H1 (cell line): ENCODE measurements at regions not wholly inside any gene's neighbourhood (a gene's known extent, or its start where the extent isn't known, plus 50 kb on each side); places are given as distances from the start of the nearest gene placed in this dataset.
"Not testable (repeated sequence)": the region's sequence is repeated elsewhere in the genome, so short reads cannot be mapped to it uniquely, and the experiment has no call there.

Experiments
- CTCF ChIA-PET: fragments of 300-600 bp; sonication (Branson Sonifier 250); formaldehyde crosslinking; loops from one replicate; lab custom pipeline; 2021; ENCODE audit not compliant: partially characterized antibody; lab: Charles Lee
- POLR2A ChIA-PET: fragments of 300-600 bp; sonication (Branson Sonifier 250); formaldehyde crosslinking; loops from one replicate; lab custom pipeline; 2021; ENCODE audit warnings: inconsistent platforms; ENCODE audit not compliant: partially characterized antibody; lab: Charles Lee
- DNase-seq, 2 experiments: peaks; one replicate each; pipeline versions ENCODE4 v3.0.0 to v3.0.0-alpha.2; 2010 to 2022; ENCODE audit warnings: low spot score in 2 of 2, low read depth in 1 of 2, mixed read lengths in 1 of 2
- FAIRE-seq: peaks from 2 replicates; lab custom pipeline; 2011; peaks lifted over from hg19 to GRCh38; lab: Jason Lieb, UNC
- H2AFZ ChIP-seq: 2 replicates; pipeline ENCODE4 v1.8.1; 2012; ENCODE audit warnings: low read length, inconsistent platforms
- H2AK5ac ChIP-seq: 2 replicates; pipeline ENCODE4 v1.6.1; 2013; ENCODE audit warnings: low read depth, low read length
- H2BK120ac ChIP-seq: replicated peaks from 2 replicates; pipeline ENCODE3; 2013; ENCODE audit warnings: low read depth, low read length, inconsistent platforms
- H2BK12ac ChIP-seq: 2 replicates; pipeline ENCODE4 v1.6.1; 2013; ENCODE audit warnings: low read depth, low read length
- H2BK15ac ChIP-seq: 2 replicates; pipeline ENCODE4 v1.6.1; 2013; ENCODE audit warnings: low read length
- H2BK20ac ChIP-seq: 2 replicates; pipeline ENCODE4 v1.6.1; 2013; ENCODE audit warnings: low read length
- H2BK5ac ChIP-seq: 2 replicates; pipeline ENCODE4 v1.6.1; 2013; ENCODE audit warnings: low read depth, low read length
- H3K14ac ChIP-seq: 2 replicates; pipeline ENCODE4 v1.6.1; 2013; ENCODE audit warnings: inconsistent platforms; ENCODE audit not compliant: insufficient read length
- H3K18ac ChIP-seq: 2 replicates; pipeline ENCODE4 v1.6.1; 2013; ENCODE audit warnings: low read length; ENCODE audit errors: extremely low read depth
- H3K23ac ChIP-seq: 2 replicates; pipeline ENCODE4 v1.6.1; 2013; ENCODE audit warnings: inconsistent platforms; ENCODE audit not compliant: insufficient read length
- H3K23me2 ChIP-seq: 2 replicates; pipeline ENCODE4 v1.6.1; 2013; ENCODE audit warnings: low read depth, low read length
- H3K27ac ChIP-seq: 2 replicates; pipeline ENCODE4 v1.6.1; 2011; ENCODE audit warnings: low read depth, low read length, inconsistent platforms
- H3K27me3 ChIP-seq, 4 experiments: replicated peaks in 1 of 4; 1 replicate in 1 of 4; 2 replicates in 3 of 4; pipeline versions ENCODE4 v1.6.1 to v1.8.1; 2011 to 2013; ENCODE audit warnings: low read length in 3 of 4, mild to moderate bottlenecking in 3 of 4, inconsistent platforms in 2 of 4, mixed read lengths in 2 of 4, moderate library complexity in 1 of 4; ENCODE audit not compliant: control insufficient read depth in 3 of 4, insufficient read depth in 3 of 4; ENCODE audit errors: extremely low read depth in 1 of 4
- H3K36me3 ChIP-seq, 4 experiments: 2 replicates each; pipeline versions ENCODE4 v1.6.1 to v1.8.1; 2011 to 2013; ENCODE audit warnings: mild to moderate bottlenecking in 4 of 4, low read length in 3 of 4, moderate library complexity in 2 of 4, control low read depth in 1 of 4, inconsistent platforms in 1 of 4; ENCODE audit not compliant: insufficient read depth in 4 of 4, control insufficient read depth in 2 of 4
- H3K4ac ChIP-seq: replicated peaks from 2 replicates; pipeline ENCODE3; 2013; ENCODE audit warnings: low read length, low read depth, mixed read lengths, inconsistent platforms; ENCODE audit not compliant: insufficient read length
- H3K4me1 ChIP-seq, 4 experiments: replicated peaks in 1 of 4; 1 replicate in 1 of 4; 2 replicates in 3 of 4; pipeline versions ENCODE4 v1.6.1 to v1.8.1; 2011 to 2013; ENCODE audit warnings: low read length in 3 of 4, inconsistent platforms in 2 of 4, mixed read lengths in 1 of 4; ENCODE audit not compliant: insufficient read depth in 4 of 4, control insufficient read depth in 3 of 4
- H3K4me2 ChIP-seq, 2 experiments: 2 replicates each; pipeline versions ENCODE4 v1.6.1 to v1.8.1; 2011 to 2013; ENCODE audit warnings: low read depth in 2 of 2, low read length in 2 of 2, control low read depth in 1 of 2, inconsistent platforms in 1 of 2, mild to moderate bottlenecking in 1 of 2; ENCODE audit not compliant: insufficient read depth in 1 of 2
- H3K4me3 ChIP-seq, 4 experiments: fragments of 200-600, 300-600 bp in 1 of 4; sonication (generic), shearing (Covaris generic), sonication (Bioruptor Twin) in 1 of 4; 2 replicates each; pipeline versions ENCODE4 v1.5.1 to v1.8.1; 2011 to 2016; ENCODE audit warnings: low read length in 4 of 4, low read depth in 3 of 4, control low read depth in 2 of 4, inconsistent platforms in 2 of 4, mild to moderate bottlenecking in 2 of 4, mixed read lengths in 1 of 4, moderate library complexity in 1 of 4; ENCODE audit not compliant: insufficient read depth in 2 of 4; ENCODE audit errors: extremely low read depth in 1 of 4
- H3K56ac ChIP-seq: replicated peaks from 2 replicates; pipeline ENCODE3; 2013; ENCODE audit warnings: low read depth, mild to moderate bottlenecking, mixed read lengths, low read length, inconsistent platforms; ENCODE audit not compliant: insufficient read length
- H3K79me1 ChIP-seq: 2 replicates; pipeline ENCODE4 v1.6.1; 2013; ENCODE audit warnings: low read depth, low read length, control low read depth
- H3K79me2 ChIP-seq, 2 experiments: 2 replicates each; pipeline versions ENCODE4 v1.6.1 to v1.8.1; 2012 to 2013; ENCODE audit warnings: low read length in 2 of 2, mild to moderate bottlenecking in 2 of 2, inconsistent platforms in 1 of 2; ENCODE audit not compliant: insufficient read depth in 2 of 2, control insufficient read depth in 1 of 2
- H3K9ac ChIP-seq, 4 experiments: replicated peaks in 1 of 4; 1 replicate in 1 of 4; 2 replicates in 3 of 4; pipeline versions ENCODE4 v1.6.1 to v1.8.1; 2011 to 2013; ENCODE audit warnings: low read depth in 3 of 4, low read length in 3 of 4, control low read depth in 2 of 4, mild to moderate bottlenecking in 2 of 4, moderate library complexity in 2 of 4, inconsistent platforms in 1 of 4; ENCODE audit errors: extremely low read depth in 1 of 4
- H3K9me3 ChIP-seq, 2 experiments: 2 replicates each; pipeline versions ENCODE4 v1.6.1 to v1.8.1; 2012 to 2013; ENCODE audit warnings: mild to moderate bottlenecking in 2 of 2, moderate library complexity in 2 of 2, control low read depth in 1 of 2, inconsistent platforms in 1 of 2, low read depth in 1 of 2, low read length in 1 of 2, mixed read lengths in 1 of 2; ENCODE audit not compliant: insufficient read depth in 2 of 2
- H4K20me1 ChIP-seq, 2 experiments: replicated peaks in 1 of 2; 2 replicates each; pipeline versions ENCODE3 to v1.8.1; 2011 to 2013; ENCODE audit warnings: inconsistent platforms in 2 of 2, low read length in 2 of 2, mild to moderate bottlenecking in 1 of 2; ENCODE audit not compliant: insufficient read depth in 2 of 2, control insufficient read depth in 1 of 2
- H4K5ac ChIP-seq: 2 replicates; pipeline ENCODE4 v1.6.1; 2013; ENCODE audit warnings: low read length, low read depth, mixed read lengths, inconsistent platforms; ENCODE audit not compliant: insufficient read length
- H4K8ac ChIP-seq: 2 replicates; pipeline ENCODE4 v1.8.0; 2013; ENCODE audit warnings: mild to moderate bottlenecking, moderate library complexity, low read length, inconsistent platforms; ENCODE audit not compliant: insufficient read depth; ENCODE audit errors: extremely low read depth
- H4K91ac ChIP-seq: replicated peaks from 2 replicates; pipeline ENCODE3; 2013; ENCODE audit warnings: low read length, mixed read lengths, inconsistent platforms; ENCODE audit not compliant: insufficient read length
- HDAC2 ChIP-seq, 2 experiments: fragments of 300-600 bp in 1 of 2; sonication (generic) in 1 of 2; IDR thresholded peaks; 2 replicates each; pipeline ENCODE4 v1.6.1; 2011 to 2012; ENCODE audit warnings: low read depth in 2 of 2, low read length in 2 of 2, mild to moderate bottlenecking in 2 of 2, moderate library complexity in 2 of 2, borderline replicate concordance in 1 of 2, inconsistent platforms in 1 of 2

DNA sequence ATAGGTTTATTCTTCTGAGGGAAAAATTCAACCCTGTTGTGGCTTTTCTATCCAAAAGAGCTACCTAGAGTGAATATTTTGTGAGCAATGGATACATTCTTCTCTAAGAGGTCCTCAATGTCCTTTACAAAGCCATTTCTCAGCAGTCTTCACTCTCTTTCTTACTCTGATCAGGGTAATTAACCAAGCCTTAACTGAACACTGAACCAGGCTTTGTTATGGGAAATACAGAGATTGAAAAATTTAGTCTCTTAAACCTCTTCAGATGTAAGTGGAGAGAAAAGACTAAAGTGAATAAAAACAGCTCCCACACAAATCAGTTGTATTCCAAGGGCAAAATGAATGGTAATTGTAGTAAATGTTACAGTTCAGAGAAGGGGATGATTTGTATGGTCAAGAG is 64.0 kb upstream of the XIST start:
- H3K79me2 ChIP-seq, result no peaks in the 10 kb centered on the region
- CTCF ChIA-PET, result interaction anchor here (0.6 kb wide), 1 partner anchor 236 kb away, joined by 3 read pairs; no protein-coding TSS in a partner anchor

DNA sequence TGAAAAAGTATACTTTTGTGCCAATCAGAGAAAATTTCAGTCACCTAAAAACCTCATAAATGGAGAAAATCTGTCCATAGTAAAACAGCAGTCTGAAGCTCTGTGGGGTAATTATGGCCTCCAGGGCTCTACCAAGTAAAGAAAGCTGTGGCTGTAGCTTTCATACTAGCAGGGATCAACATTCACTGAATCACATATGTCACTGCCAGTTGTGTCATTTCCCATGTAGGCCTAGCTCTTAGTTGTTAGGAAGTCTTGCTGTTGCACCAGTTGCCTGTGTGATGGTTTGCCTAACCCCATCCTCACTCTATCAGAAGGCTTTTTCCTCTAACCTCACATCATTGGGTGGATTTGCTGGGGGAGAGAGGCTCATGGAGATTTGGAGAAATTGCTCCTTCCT is 62.3 kb upstream of the XIST start:
- H3K4me2 ChIP-seq, H4K5ac ChIP-seq, H3K14ac ChIP-seq, H3K23me2 ChIP-seq, H2BK15ac ChIP-seq, H4K20me1 ChIP-seq, H3K79me2 ChIP-seq, H3K4me3 ChIP-seq, H2BK12ac ChIP-seq, H4K8ac ChIP-seq, H3K79me1 ChIP-seq, H3K18ac ChIP-seq, H3K9ac ChIP-seq, H3K27me3 ChIP-seq, DNase-seq, H3K36me3 ChIP-seq, H2BK120ac ChIP-seq, H2AFZ ChIP-seq, H3K4ac ChIP-seq, H2AK5ac ChIP-seq, H3K23ac ChIP-seq, H2BK5ac ChIP-seq, POLR2A ChIA-PET, H3K9me3 ChIP-seq, FAIRE-seq, H3K56ac ChIP-seq, H3K27ac ChIP-seq: not testable (repeated sequence)
- Histone ChIP-seq H3K4me1 (peaks cover 0 to 12% (median 2%) of the 10 kb centered on the region in 4 experiments; a peak in 1 of 7 replicates), H2BK20ac (0 out of 2 replicates have a peak overlapping the region, but pooled peaks have one; percentile 18), H4K91ac (peak overlapping the region; percentile 54)
- CTCF ChIA-PET, result interaction anchor here (0.7 kb wide), 1 partner anchor 1018 kb away, joined by 3 read pairs; no protein-coding TSS in a partner anchor

More for the DNA sequence above, 64.0 kb upstream of the XIST start:
- Histone ChIP-seq H4K5ac (no peak overlapping the region), H3K4me3 (no peak overlapping the region), H3K14ac (no peak overlapping the region), H3K79me1 (no peaks in the 10 kb centered on the region), H3K4me1 (peaks cover 0 to 12% (median 2%) of the 10 kb centered on the region in 4 experiments; a peak in 1 of 7 replicates), H2BK12ac (no peak overlapping the region), H3K23ac (no peak overlapping the region), H2BK20ac (0 out of 2 replicates have a peak overlapping the region, but pooled peaks have one; percentile 61), H3K18ac (no peak overlapping the region), H3K4me2 (no peak overlapping the region), H4K91ac (no peak overlapping the region), H3K27me3 (no peaks in the 10 kb centered on the region), H2AFZ (no peak overlapping the region), H3K27ac (no peak overlapping the region), H2BK15ac (no peak overlapping the region), H3K9me3 (no peaks in the 10 kb centered on the region), H3K4ac (no peak overlapping the region), H3K36me3 (no peaks in the 10 kb centered on the region), H2AK5ac (no peak overlapping the region), H3K23me2 (no peaks in the 10 kb centered on the region), H4K20me1 (no peaks in the 10 kb centered on the region), H2BK120ac (no peak overlapping the region), H3K9ac (no peak overlapping the region), H2BK5ac (peak overlapping the region; percentile 63; the same call in 1 of the 2 replicates), H3K56ac (no peak overlapping the region), H4K8ac (no peak overlapping the region)
- no peak for FAIRE-seq
- no peak for TF ChIP-seq HDAC2 (IDR thresholded peaks at IDR 0.05; ENCODE audit: borderline replicate concordance in 1 of 2, low read depth in 2 of 2, low read length in 2 of 2)
- POLR2A ChIA-PET, result interaction anchor here (1.1 kb wide), 1 partner anchor 49 kb away, joined by 3 read pairs; no protein-coding TSS in a partner anchor
- no peak for DNase-seq
